Middle frontal gyrus (tissue), 1 donor: ENCODE measurements at regions not wholly inside any gene's neighbourhood (a gene's known extent, or its start where the extent isn't known, plus 50 kb on each side); places are given as distances from the start of the nearest gene placed in this dataset.
A peak's percentile ranks its signal among the peaks of the same experiment; 100 is the strongest.

Experiments used
- DNase-seq: peaks from one replicate; pipeline ENCODE4 v3.0.0-alpha.2; 2015; ENCODE audit warnings: low spot score; ENCODE audit errors: extremely low spot score

GRCh38 chr9:84393266-84393950, 52.9 kb upstream of the SLC28A3 start:
- no peak for DNase-seq

- no peak for DNase-seq
Measured at GRCh38 chr9:84394036-84394435, 53.5 kb upstream of the SLC28A3 start.

- peak; percentile 64 for DNase-seq
Measured at GRCh38 chr9:84397151-84397728, 56.7 kb upstream of the SLC28A3 start.

- no peak for DNase-seq
Measured at GRCh38 chr9:84397822-84398221, 57.3 kb upstream of the SLC28A3 start.

GRCh38 chr9:84402517-84402916, 62.0 kb upstream of the SLC28A3 start:
- DNase-seq = no peak

GRCh38 chr9:84403288-84403687, 62.7 kb upstream of the SLC28A3 start:
- no peak for DNase-seq

GRCh38 chr9:84404095-84404686, 63.6 kb upstream of the SLC28A3 start:
- DNase-seq = no peak

- DNase-seq = no peak
Measured at GRCh38 chr9:84405667-84406066, 65.1 kb upstream of the SLC28A3 start.

GRCh38 chr9:84408416-84408815, 67.9 kb upstream of the SLC28A3 start:
- DNase-seq = no peak

GRCh38 chr9:84411683-84412267, 71.2 kb upstream of the SLC28A3 start:
- DNase-seq = no peak

- no peak for DNase-seq
Measured at GRCh38 chr9:84412654-84413053, 72.1 kb upstream of the SLC28A3 start.

GRCh38 chr9:84413301-84413700, 72.7 kb upstream of the SLC28A3 start:
- DNase-seq = no peak

- no peak for DNase-seq
Measured at GRCh38 chr9:84419031-84419602, 78.6 kb upstream of the SLC28A3 start.

- no peak for DNase-seq
Measured at GRCh38 chr9:84424931-84425330, 84.4 kb upstream of the SLC28A3 start.

GRCh38 chr9:84432746-84433145, 92.2 kb upstream of the SLC28A3 start:
- no peak for DNase-seq

- DNase-seq = no peak
Measured at GRCh38 chr9:84435902-84436301, 95.3 kb upstream of the SLC28A3 start.

GRCh38 chr9:84436386-84437109, 96.0 kb upstream of the SLC28A3 start:
- DNase-seq = no peak

GRCh38 chr9:84438391-84438790, 97.8 kb upstream of the SLC28A3 start:
- DNase-seq = no peak

GRCh38 chr9:84439250-84439649, 98.7 kb upstream of the SLC28A3 start:
- DNase-seq = no peak

- no peak for DNase-seq
Measured at GRCh38 chr9:84442712-84443111, 102.2 kb upstream of the SLC28A3 start.

- DNase-seq = no peak
Measured at GRCh38 chr9:84445737-84446136, 105.2 kb upstream of the SLC28A3 start.

- DNase-seq = no peak
Measured at GRCh38 chr9:84447305-84447704, 106.7 kb upstream of the SLC28A3 start.
